Keratinocyte (primary cell): ENCODE measurements at regions not wholly inside any gene's neighbourhood (a gene's known extent, or its start where the extent isn't known, plus 50 kb on each side); places are given as distances from the start of the nearest gene placed in this dataset.
"Not testable (repeated sequence)": the region's sequence is repeated elsewhere in the genome, so short reads cannot be mapped to it uniquely, and the experiment has no call there.

ENCODE experiments used
- DNase-seq: peaks from one replicate; pipeline ENCODE4 v3.0.0-alpha.2; 2011; ENCODE audit warnings: low read depth, missing footprints, low spot score
- FAIRE-seq: peaks from 2 replicates; lab custom pipeline; 2011; peaks lifted over from hg19 to GRCh38; lab: Jason Lieb, UNC
- H2AFZ ChIP-seq: 2 replicates; pipeline ENCODE4 v1.6.0; 2012; ENCODE audit warnings: low read length, control low read depth, inconsistent platforms; ENCODE audit not compliant: control insufficient read depth
- H3K27ac ChIP-seq: 2 replicates; pipeline ENCODE4 v1.5.1; 2011; ENCODE audit warnings: low read length; ENCODE audit not compliant: control insufficient read depth, insufficient read depth
- H3K27me3 ChIP-seq: 3 replicates; pipeline ENCODE4 v1.6.0; 2011; ENCODE audit warnings: low read length; ENCODE audit not compliant: control insufficient read depth, insufficient read depth; ENCODE audit errors: extremely low read depth
- H3K36me3 ChIP-seq, 2 experiments: 2 replicates in 1 of 2; 3 replicates in 1 of 2; pipeline ENCODE4 v1.5.1; 2011; ENCODE audit warnings: low read length in 2 of 2, mild to moderate bottlenecking in 1 of 2; ENCODE audit not compliant: control insufficient read depth in 2 of 2, insufficient read depth in 2 of 2; ENCODE audit errors: extremely low read depth in 1 of 2
- H3K4me1 ChIP-seq: 3 replicates; pipeline ENCODE4 v1.5.1; 2011; ENCODE audit warnings: low read length; ENCODE audit not compliant: control insufficient read depth, insufficient read depth; ENCODE audit errors: extremely low read depth
- H3K4me2 ChIP-seq: 3 replicates; pipeline ENCODE4 v1.6.0; 2011; ENCODE audit warnings: low read depth, low read length; ENCODE audit not compliant: control insufficient read depth, insufficient read depth; ENCODE audit errors: extremely low read depth
- H3K4me3 ChIP-seq, 3 experiments: fragments of 200-600 bp in 1 of 3; sonication (generic) in 1 of 3; 2 replicates in 2 of 3; 3 replicates in 1 of 3; pipeline ENCODE4 v1.5.1; 2011 to 2016; ENCODE audit warnings: low read length in 3 of 3, mild to moderate bottlenecking in 3 of 3, control low read depth in 2 of 3, inconsistent platforms in 1 of 3, low read depth in 1 of 3, mixed read lengths in 1 of 3, mixed run types in 1 of 3, moderate library complexity in 1 of 3; ENCODE audit not compliant: control insufficient read depth in 2 of 3, insufficient read depth in 2 of 3; ENCODE audit errors: extremely low read depth in 1 of 3
- H3K79me2 ChIP-seq: 2 replicates; pipeline ENCODE4 v1.6.0; 2012; ENCODE audit warnings: low read length; ENCODE audit not compliant: control insufficient read depth, insufficient read depth
- H3K9ac ChIP-seq: 3 replicates; pipeline ENCODE4 v1.6.0; 2011; ENCODE audit warnings: low read length; ENCODE audit not compliant: control insufficient read depth, insufficient read depth; ENCODE audit errors: extremely low read depth
- H3K9me1 ChIP-seq: 3 replicates; pipeline ENCODE4 v1.6.0; 2011; ENCODE audit warnings: low read length; ENCODE audit not compliant: control insufficient read depth, insufficient read depth; ENCODE audit errors: extremely low read depth
- H3K9me3 ChIP-seq: 2 replicates; pipeline ENCODE4 v1.5.1; 2012; ENCODE audit warnings: low read depth, low read length; ENCODE audit not compliant: control insufficient read depth
- H4K20me1 ChIP-seq: 3 replicates; pipeline ENCODE4 v1.6.0; 2011; ENCODE audit warnings: low read length; ENCODE audit not compliant: control insufficient read depth, insufficient read depth; ENCODE audit errors: extremely low read depth
- EZH2 ChIP-seq: IDR thresholded peaks from one replicate; pipeline ENCODE4 v1.6.1; 2012; ENCODE audit warnings: inconsistent platforms, mild to moderate bottlenecking, low read length, moderate library complexity
- dilution Hi-C: fragments of 300-500 bp; cut with MboI; formaldehyde crosslinking; loops from one replicate; pipeline ENCODE4 v1.7.0; 2020; ENCODE audit warnings: low sequenced_read_pairs; ENCODE audit not compliant: extremely low pct_ligation_motif_present
- TF ChIP-seq, protein P1 (sequence below), 3 experiments: IDR thresholded peaks in 1 of 3; conservative IDR thresholded peaks in 1 of 3; optimal IDR thresholded peaks in 1 of 3; 2 replicates in 2 of 3; 3 replicates in 1 of 3; pipeline versions ENCODE3 to v1.5.1; 2011; ENCODE audit warnings: low read length in 3 of 3, mild to moderate bottlenecking in 3 of 3, moderate library complexity in 2 of 3, control low read depth in 1 of 3, inconsistent platforms in 1 of 3; ENCODE audit not compliant: insufficient read depth in 2 of 3; ENCODE audit errors: extremely low read depth in 1 of 3

DNA sequence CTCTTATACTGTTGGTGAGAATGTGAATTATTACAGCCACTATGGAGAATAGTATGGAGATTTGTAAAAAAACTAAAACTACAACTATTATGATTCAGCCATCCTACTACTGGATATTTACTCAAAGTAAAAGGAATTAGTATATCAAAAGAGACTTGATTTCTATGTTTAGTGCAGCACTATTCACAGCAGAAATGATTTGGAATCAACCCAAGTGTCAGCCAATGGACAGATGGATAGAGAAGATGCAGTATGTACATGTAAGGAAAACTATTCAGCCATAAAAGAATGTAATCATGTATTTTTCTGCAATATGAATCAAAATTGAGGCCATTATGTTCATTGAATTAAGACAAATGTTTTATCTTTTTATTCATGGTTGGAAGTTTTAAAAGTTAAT is 1705.5 kb downstream of the SLITRK1 start:
- no peak for FAIRE-seq
- H3K9ac ChIP-seq, result no peak overlapping the region
- no peak for DNase-seq
- no peak overlapping the region for H3K4me2 ChIP-seq
- TF ChIP-seq, protein P1, sequence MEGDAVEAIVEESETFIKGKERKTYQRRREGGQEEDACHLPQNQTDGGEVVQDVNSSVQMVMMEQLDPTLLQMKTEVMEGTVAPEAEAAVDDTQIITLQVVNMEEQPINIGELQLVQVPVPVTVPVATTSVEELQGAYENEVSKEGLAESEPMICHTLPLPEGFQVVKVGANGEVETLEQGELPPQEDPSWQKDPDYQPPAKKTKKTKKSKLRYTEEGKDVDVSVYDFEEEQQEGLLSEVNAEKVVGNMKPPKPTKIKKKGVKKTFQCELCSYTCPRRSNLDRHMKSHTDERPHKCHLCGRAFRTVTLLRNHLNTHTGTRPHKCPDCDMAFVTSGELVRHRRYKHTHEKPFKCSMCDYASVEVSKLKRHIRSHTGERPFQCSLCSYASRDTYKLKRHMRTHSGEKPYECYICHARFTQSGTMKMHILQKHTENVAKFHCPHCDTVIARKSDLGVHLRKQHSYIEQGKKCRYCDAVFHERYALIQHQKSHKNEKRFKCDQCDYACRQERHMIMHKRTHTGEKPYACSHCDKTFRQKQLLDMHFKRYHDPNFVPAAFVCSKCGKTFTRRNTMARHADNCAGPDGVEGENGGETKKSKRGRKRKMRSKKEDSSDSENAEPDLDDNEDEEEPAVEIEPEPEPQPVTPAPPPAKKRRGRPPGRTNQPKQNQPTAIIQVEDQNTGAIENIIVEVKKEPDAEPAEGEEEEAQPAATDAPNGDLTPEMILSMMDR (optimal IDR thresholded peaks at IDR 0.05 in 1 of 3, IDR thresholded peaks at IDR 0.05 in 1 of 3, conservative IDR thresholded peaks at IDR 0.05 in 1 of 3; ENCODE audit: extremely low read depth in 1 of 3, insufficient read depth in 2 of 3, low read length in 3 of 3), result no peak
- no peak for TF ChIP-seq EZH2
- H3K36me3 ChIP-seq, result no peaks in the 10 kb centered on the region
- no peaks in the 10 kb centered on the region for H3K9me3 ChIP-seq
- H3K27me3 ChIP-seq, result no peaks in the 10 kb centered on the region
- no peak overlapping the region for H3K4me3 ChIP-seq
- dilution Hi-C loops, result no loop called here
- H3K27ac ChIP-seq, result no peak overlapping the region
- no peaks in the 10 kb centered on the region for H3K9me1 ChIP-seq
- H3K4me1 ChIP-seq, result no peaks in the 10 kb centered on the region
- no peaks in the 10 kb centered on the region for H3K79me2 ChIP-seq
- H2AFZ ChIP-seq, result no peak overlapping the region
- no peaks in the 10 kb centered on the region for H4K20me1 ChIP-seq

DNA sequence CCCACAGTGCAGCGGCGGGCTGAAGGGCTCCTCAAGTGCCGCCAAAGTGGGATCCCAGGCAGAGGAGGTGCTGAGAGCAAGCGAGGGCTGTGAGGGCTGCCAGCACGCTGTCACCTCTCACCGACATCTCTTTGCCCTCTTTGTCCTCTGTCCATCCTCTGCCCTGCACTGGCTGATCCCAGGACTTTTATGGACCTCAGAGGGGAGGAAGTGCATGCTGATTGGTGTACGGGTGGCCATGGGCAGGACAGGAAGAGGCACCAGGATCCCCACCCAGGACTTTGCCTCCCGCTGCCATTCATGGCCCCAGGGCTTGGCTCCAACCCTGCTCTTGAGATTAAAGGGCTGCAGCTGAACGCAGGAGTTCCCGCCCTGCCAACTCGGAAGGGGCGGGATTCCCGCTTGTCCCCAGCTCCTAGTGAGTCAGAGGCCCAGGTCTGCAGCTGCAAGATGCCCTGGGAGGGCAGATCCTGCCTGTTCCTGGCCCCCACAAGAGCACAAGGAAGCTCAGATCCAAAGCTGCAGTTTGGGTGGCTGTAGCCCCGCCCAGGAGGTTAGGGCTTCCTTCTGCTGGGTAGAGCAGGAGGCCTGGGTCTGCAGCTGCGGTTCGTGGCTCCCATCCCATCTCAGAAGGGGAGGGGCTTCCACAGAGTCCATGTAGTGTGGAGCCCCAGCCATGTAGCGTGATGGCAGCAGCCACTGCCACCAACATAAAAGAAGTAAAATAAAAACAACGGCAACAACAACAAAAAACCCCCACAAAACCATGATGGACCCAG is 1716.7 kb downstream of the SLITRK1 start:
- Histone ChIP-seq H3K79me2 (no peaks in the 10 kb centered on the region), H3K9ac (no peak overlapping the region), H3K9me3 (peaks cover 2% of the 10 kb centered on the region), H3K4me1 (no peaks in the 10 kb centered on the region), H3K4me3 (no peak overlapping the region), H2AFZ (no peak overlapping the region), H3K27me3 (no peaks in the 10 kb centered on the region), H3K27ac (no peak overlapping the region), H4K20me1 (no peaks in the 10 kb centered on the region), H3K4me2 (no peak overlapping the region), H3K36me3 (no peaks in the 10 kb centered on the region), H3K9me1 (no peaks in the 10 kb centered on the region)
- dilution Hi-C loops, result no loop called here
- FAIRE-seq, result no peak
- TF ChIP-seq, protein P1 (optimal IDR thresholded peaks at IDR 0.05 in 1 of 3, IDR thresholded peaks at IDR 0.05 in 1 of 3, conservative IDR thresholded peaks at IDR 0.05 in 1 of 3; ENCODE audit: extremely low read depth in 1 of 3, insufficient read depth in 2 of 3, low read length in 3 of 3), result no peak
- TF ChIP-seq EZH2, result no peak
- no peak for DNase-seq

DNA sequence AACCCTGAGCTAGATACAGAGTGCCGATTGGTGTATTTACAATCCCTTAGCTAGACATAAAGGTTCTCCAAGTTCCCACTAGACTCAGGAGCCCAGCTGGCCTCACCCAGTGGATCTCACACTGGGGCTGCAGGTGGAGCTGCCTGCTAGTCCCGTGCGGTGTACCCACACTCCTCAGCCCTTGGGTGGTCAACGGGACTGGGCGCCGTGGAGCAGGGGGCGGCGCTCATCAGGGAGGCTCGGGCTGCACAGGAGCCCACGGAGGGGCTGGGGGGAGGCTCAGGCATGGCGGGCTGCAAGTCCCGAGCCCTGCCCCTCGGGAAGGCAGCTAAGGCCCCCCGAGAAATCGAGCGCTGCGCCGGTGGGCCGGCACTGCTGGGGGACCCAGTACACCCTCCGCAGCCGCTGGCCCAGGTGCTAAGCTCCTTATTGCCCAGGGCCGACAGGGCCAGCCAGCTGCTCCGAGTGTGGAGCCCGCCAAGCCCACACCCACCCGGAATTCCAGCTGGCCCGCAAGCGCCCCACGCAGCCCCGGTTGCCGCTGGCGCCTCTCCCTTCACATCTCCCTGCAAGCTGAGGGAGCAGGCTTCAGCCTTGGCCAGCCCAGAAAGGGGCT is 1717.4 kb downstream of the SLITRK1 start:
- H2AFZ ChIP-seq, H3K27me3 ChIP-seq, H3K4me3 ChIP-seq, H3K9me1 ChIP-seq, H3K4me1 ChIP-seq, H3K9ac ChIP-seq, H3K4me2 ChIP-seq, dilution Hi-C loops, DNase-seq, H3K79me2 ChIP-seq, H3K36me3 ChIP-seq, FAIRE-seq, H3K27ac ChIP-seq, H4K20me1 ChIP-seq, H3K9me3 ChIP-seq: not testable (repeated sequence)
